Panc1 (cell line): ENCODE measurements at regions not wholly inside any gene's neighbourhood (a gene's known extent, or its start where the extent isn't known, plus 50 kb on each side); places are given as distances from the start of the nearest gene placed in this dataset.

Experiments used
- ATAC-seq: fragments of 200-7000 bp; cut with Tn5 transposase; 2 replicates; pipeline ENCODE4 v1.9.1; 2020; ENCODE audit warnings: mild to moderate bottlenecking, moderate library complexity
- BruUV-seq: library from RNA; stranded (reverse); fragments of 400-500 nt; replicated peaks from 2 replicates; lab custom pipeline; 2021; lab: Mats Ljungman, UMichigan
- CTCF ChIA-PET: fragments of 300-600 bp; sonication (Branson Sonifier 250); formaldehyde crosslinking; loops from one replicate; lab custom pipeline; 2022; ENCODE audit warnings: antibody characterized with exemption; lab: Charles Lee
- POLR2A ChIA-PET: fragments of 300-600 bp; sonication (Branson Sonifier 250); formaldehyde crosslinking; loops from one replicate; lab custom pipeline; 2022; ENCODE audit warnings: antibody characterized with exemption; lab: Charles Lee
- DNase-seq: peaks from one replicate; pipeline ENCODE4 v3.0.0-alpha.2; 2010; ENCODE audit warnings: low read depth, low spot score
- H3K27ac ChIP-seq: 2 replicates; pipeline ENCODE4 v1.5.1; 2011; ENCODE audit warnings: mild to moderate bottlenecking, low read length, inconsistent platforms
- H3K27me3 ChIP-seq: fragments of 200-500 bp; sonication (Bioruptor generic); 2 replicates; pipeline ENCODE4 v1.6.0; 2014; ENCODE audit warnings: low read length, inconsistent platforms; ENCODE audit not compliant: control insufficient read depth, insufficient read depth
- H3K36me3 ChIP-seq: fragments of 200-500 bp; sonication (Bioruptor generic); 2 replicates; pipeline ENCODE4 v1.5.1; 2014; ENCODE audit warnings: inconsistent platforms, mild to moderate bottlenecking, low read length, moderate library complexity; ENCODE audit not compliant: control insufficient read depth, insufficient read depth
- H3K4me1 ChIP-seq: 2 replicates; pipeline ENCODE4 v1.5.1; 2011; ENCODE audit warnings: inconsistent platforms, mild to moderate bottlenecking, low read length, moderate library complexity; ENCODE audit not compliant: control insufficient read depth, insufficient read depth
- H3K4me3 ChIP-seq, 2 experiments: 2 replicates each; pipeline ENCODE4 v1.5.1; 2011 to 2012; ENCODE audit warnings: low read depth in 2 of 2, low read length in 2 of 2, mild to moderate bottlenecking in 2 of 2, inconsistent platforms in 1 of 2, moderate library complexity in 1 of 2
- H3K9me3 ChIP-seq: fragments of 200-500 bp; sonication (Bioruptor generic); 2 replicates; pipeline ENCODE4 v1.5.1; 2014; ENCODE audit warnings: low read depth, mild to moderate bottlenecking, inconsistent platforms, low read length, moderate library complexity; ENCODE audit not compliant: control insufficient read depth, insufficient read depth
- CTCF ChIP-seq: fragments of 450-650 bp; IDR thresholded peaks from 2 replicates; pipeline ENCODE4 v1.5.1; 2017; ENCODE audit warnings: mild to moderate bottlenecking
- POLR2AphosphoS5 ChIP-seq: IDR thresholded peaks from 2 replicates; pipeline ENCODE4 v1.6.1; 2012; ENCODE audit warnings: mild to moderate bottlenecking, low read depth, low read length, moderate library complexity
- REST ChIP-seq, 2 experiments: IDR thresholded peaks; 2 replicates each; pipeline ENCODE4 v1.6.1; 2011 to 2012; ENCODE audit warnings: low read depth in 2 of 2, control low read depth in 1 of 2, low read length in 1 of 2, mild to moderate bottlenecking in 1 of 2, moderate library complexity in 1 of 2; ENCODE audit not compliant: insufficient read depth in 1 of 2
- SIN3A ChIP-seq: IDR thresholded peaks from 2 replicates; pipeline ENCODE4 v1.6.1; 2012; ENCODE audit warnings: low read depth, mild to moderate bottlenecking, low read length, moderate library complexity, borderline replicate concordance; ENCODE audit not compliant: insufficient read depth
- TCF7L2 ChIP-seq: IDR thresholded peaks from 2 replicates; pipeline ENCODE4 v1.6.1; 2011; ENCODE audit warnings: mild to moderate bottlenecking, low read depth, low read length, inconsistent platforms
- in situ Hi-C: cut with HindIII; loops from 2 replicates; pipeline ENCODE4 v1.10.0; 2016; ENCODE audit warnings: low sequenced_read_pairs, low pct_unique_long_range_greater_than_20kb
- intact Hi-C: fragments of 100-400 bp; cut with micrococcal nuclease; formaldehyde crosslinking; loops from one replicate; pipeline ENCODE4 v1.10.0; 2022; ENCODE audit not compliant: unreplicated experiment

GRCh38 chr2:105999211-105999989 is 194.7 kb downstream of the UXS1 start:
- DNase-seq (no peak), ATAC-seq (no peak)
- intact Hi-C loops (no loop called here), in situ Hi-C loops (no loop called here)
- Histone ChIP-seq H3K9me3 (peaks cover 10% of the 10 kb centered on the region; the same call in 1 of the 2 replicates), H3K4me1 (no peaks in the 10 kb centered on the region), H3K27me3 (no peaks in the 10 kb centered on the region), H3K27ac (no peak overlapping the region), H3K36me3 (no peaks in the 10 kb centered on the region), H3K4me3 (no peak overlapping the region)
- TF ChIP-seq TCF7L2 (no peak), CTCF (no peak), POLR2AphosphoS5 (no peak), SIN3A (no peak), REST (IDR thresholded peaks at IDR 0.05; ENCODE audit: insufficient read depth in 1 of 2, low read depth in 2 of 2, low read length in 1 of 2) (no peak)
- BruUV-seq = no TSS peak
- CTCF ChIA-PET = no interaction called here
- POLR2A ChIA-PET = no interaction called here

GRCh38 chr2:105997711-105998110 is 196.4 kb downstream of the UXS1 start:
- Histone ChIP-seq H3K4me1 (no peaks in the 10 kb centered on the region), H3K9me3 (peaks cover 6% of the 10 kb centered on the region; the same call in 1 of the 2 replicates), H3K36me3 (no peaks in the 10 kb centered on the region), H3K27me3 (no peaks in the 10 kb centered on the region), H3K27ac (no peak overlapping the region), H3K4me3 (no peak overlapping the region)
- TF ChIP-seq SIN3A (no peak), CTCF (no peak), TCF7L2 (no peak), REST (IDR thresholded peaks at IDR 0.05; ENCODE audit: insufficient read depth in 1 of 2, low read depth in 2 of 2, low read length in 1 of 2) (no peak), POLR2AphosphoS5 (no peak)
- CTCF ChIA-PET = no interaction called here
- no TSS peak for BruUV-seq
- POLR2A ChIA-PET = no interaction called here
- in situ Hi-C loops = no loop called here
- intact Hi-C loops = no loop called here
- ATAC-seq (no peak), DNase-seq (no peak)
